ENCODE measurements at regions not wholly inside any gene's neighbourhood (a gene's known extent, or its start where the extent isn't known, plus 50 kb on each side); places are given as distances from the start of the nearest gene placed in this dataset.
A peak's percentile ranks its signal among the peaks of the same experiment; 100 is the strongest.

- TF ChIP-seq CTCF (IDR thresholded peaks at IDR 0.05), result peak; percentile 27 to 53 (median 46)
- no peak for TF ChIP-seq POLR2A (IDR thresholded peaks at IDR 0.05)
- no peaks in the 10 kb centered on the region for H3K36me3 ChIP-seq
- H3K9me3 ChIP-seq, result no peaks in the 10 kb centered on the region
- H3K4me1 ChIP-seq, result no peaks in the 10 kb centered on the region
- H3K27me3 ChIP-seq, result no peaks in the 10 kb centered on the region
- H3K4me3 ChIP-seq, result no peak overlapping the region
- H3K27ac ChIP-seq, result no peak overlapping the region
- intact Hi-C loops (cut with DNase I; ENCODE audit: low total_unique reads), result no loop called here
- DNase-seq, result no peak
These were observed 111.7 kb upstream of the MBL2 start for GRCh38 chr10:52883996-52884871.

GRCh38 chr10:52879091-52879807, 106.7 kb upstream of the MBL2 start:
- DNase-seq, result no peak
- Histone ChIP-seq H3K36me3 (no peaks in the 10 kb centered on the region), H3K4me1 (no peaks in the 10 kb centered on the region), H3K9me3 (no peaks in the 10 kb centered on the region), H3K27me3 (no peaks in the 10 kb centered on the region), H3K27ac (no peak overlapping the region), H3K4me3 (no peak overlapping the region)
- no peak for TF ChIP-seq POLR2A (IDR thresholded peaks at IDR 0.05)
- no peak for TF ChIP-seq CTCF (IDR thresholded peaks at IDR 0.05)
- intact Hi-C loops (cut with DNase I; ENCODE audit: low total_unique reads), result no loop called here

GRCh38 chr10:52877451-52877850, 104.9 kb upstream of the MBL2 start:
- H3K36me3 ChIP-seq, result no peaks in the 10 kb centered on the region
- TF ChIP-seq POLR2A (IDR thresholded peaks at IDR 0.05), result no peak
- no peak for TF ChIP-seq CTCF (IDR thresholded peaks at IDR 0.05)
- no peaks in the 10 kb centered on the region for H3K9me3 ChIP-seq
- no peaks in the 10 kb centered on the region for H3K4me1 ChIP-seq
- H3K4me3 ChIP-seq, result no peak overlapping the region
- intact Hi-C loops (cut with DNase I; ENCODE audit: low total_unique reads), result no loop called here
- no peak overlapping the region for H3K27ac ChIP-seq
- no peak for DNase-seq
- no peaks in the 10 kb centered on the region for H3K27me3 ChIP-seq

- Histone ChIP-seq H3K27ac (no peak overlapping the region), H3K27me3 (no peaks in the 10 kb centered on the region), H3K36me3 (no peaks in the 10 kb centered on the region), H3K9me3 (no peaks in the 10 kb centered on the region), H3K4me1 (no peaks in the 10 kb centered on the region), H3K4me3 (no peak overlapping the region)
- DNase-seq, result no peak
- no peak for TF ChIP-seq CTCF (IDR thresholded peaks at IDR 0.05)
- no peak for TF ChIP-seq POLR2A (IDR thresholded peaks at IDR 0.05)
- intact Hi-C loops (cut with DNase I; ENCODE audit: low total_unique reads), result no loop called here
These were observed 102.8 kb upstream of the MBL2 start for GRCh38 chr10:52875336-52875735.

GRCh38 chr10:52874581-52874980, 102.0 kb upstream of the MBL2 start:
- no peaks in the 10 kb centered on the region for H3K36me3 ChIP-seq
- intact Hi-C loops (cut with DNase I; ENCODE audit: low total_unique reads), result no loop called here
- no peaks in the 10 kb centered on the region for H3K9me3 ChIP-seq
- no peak for DNase-seq
- H3K4me3 ChIP-seq, result no peak overlapping the region
- TF ChIP-seq POLR2A (IDR thresholded peaks at IDR 0.05), result no peak
- H3K27me3 ChIP-seq, result no peaks in the 10 kb centered on the region
- no peaks in the 10 kb centered on the region for H3K4me1 ChIP-seq
- no peak overlapping the region for H3K27ac ChIP-seq
